PC-9 (cell line): ENCODE measurements at regions not wholly inside any gene's neighbourhood (a gene's known extent, or its start where the extent isn't known, plus 50 kb on each side); places are given as distances from the start of the nearest gene placed in this dataset.

Source experiments
- EZH2 ChIP-seq: fragments of 200-600 bp; sonication (generic); IDR thresholded peaks from 2 replicates; pipeline ENCODE4 v1.8.0; 2017; ENCODE audit warnings: antibody characterized with exemption, low read depth
- TF ChIP-seq, protein P1 (sequence below): fragments of 200-600 bp; sonication (generic); conservative IDR thresholded peaks from 2 replicates; pipeline ENCODE4 v1.6.1; 2017; ENCODE audit warnings: mixed run types, antibody characterized with exemption, mild to moderate bottlenecking, moderate library complexity

DNA sequence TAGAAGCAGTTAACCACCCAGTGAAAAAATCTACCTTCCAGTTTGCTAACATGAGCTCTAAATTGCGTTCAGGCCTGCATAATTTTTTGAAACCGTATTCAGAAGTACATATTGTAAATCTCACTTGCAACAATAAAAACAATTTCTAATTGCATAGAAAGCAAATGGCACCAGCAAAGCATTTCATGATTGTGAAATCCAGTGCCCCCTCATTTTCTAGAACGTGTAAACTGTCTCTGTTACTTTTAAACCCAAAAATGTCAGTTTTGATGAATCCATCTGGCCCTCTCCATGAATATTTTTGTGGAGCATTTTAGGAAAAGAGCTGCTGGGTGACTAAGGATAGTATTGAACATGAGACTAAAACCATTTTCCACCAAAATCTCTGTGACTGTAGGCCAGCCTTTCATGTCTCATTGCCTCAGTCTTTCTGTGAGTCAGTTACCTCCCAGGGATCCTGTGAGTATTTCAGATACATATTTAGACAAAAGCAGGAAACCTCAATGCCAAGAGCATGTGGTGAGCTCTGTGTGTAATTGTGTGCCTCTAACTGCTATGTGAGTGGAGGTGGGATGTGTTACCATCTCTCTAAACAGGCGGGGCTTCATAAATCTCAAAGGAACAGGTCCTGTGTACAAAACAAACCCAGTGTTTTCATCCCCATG is 477.8 kb upstream of the DCC start:
- TF ChIP-seq, protein P1, sequence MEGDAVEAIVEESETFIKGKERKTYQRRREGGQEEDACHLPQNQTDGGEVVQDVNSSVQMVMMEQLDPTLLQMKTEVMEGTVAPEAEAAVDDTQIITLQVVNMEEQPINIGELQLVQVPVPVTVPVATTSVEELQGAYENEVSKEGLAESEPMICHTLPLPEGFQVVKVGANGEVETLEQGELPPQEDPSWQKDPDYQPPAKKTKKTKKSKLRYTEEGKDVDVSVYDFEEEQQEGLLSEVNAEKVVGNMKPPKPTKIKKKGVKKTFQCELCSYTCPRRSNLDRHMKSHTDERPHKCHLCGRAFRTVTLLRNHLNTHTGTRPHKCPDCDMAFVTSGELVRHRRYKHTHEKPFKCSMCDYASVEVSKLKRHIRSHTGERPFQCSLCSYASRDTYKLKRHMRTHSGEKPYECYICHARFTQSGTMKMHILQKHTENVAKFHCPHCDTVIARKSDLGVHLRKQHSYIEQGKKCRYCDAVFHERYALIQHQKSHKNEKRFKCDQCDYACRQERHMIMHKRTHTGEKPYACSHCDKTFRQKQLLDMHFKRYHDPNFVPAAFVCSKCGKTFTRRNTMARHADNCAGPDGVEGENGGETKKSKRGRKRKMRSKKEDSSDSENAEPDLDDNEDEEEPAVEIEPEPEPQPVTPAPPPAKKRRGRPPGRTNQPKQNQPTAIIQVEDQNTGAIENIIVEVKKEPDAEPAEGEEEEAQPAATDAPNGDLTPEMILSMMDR, result no peak
- TF ChIP-seq EZH2, result no peak
